ENCODE measurements at regions not wholly inside any gene's neighbourhood (a gene's known extent, or its start where the extent isn't known, plus 50 kb on each side); places are given as distances from the start of the nearest gene placed in this dataset.

DNA sequence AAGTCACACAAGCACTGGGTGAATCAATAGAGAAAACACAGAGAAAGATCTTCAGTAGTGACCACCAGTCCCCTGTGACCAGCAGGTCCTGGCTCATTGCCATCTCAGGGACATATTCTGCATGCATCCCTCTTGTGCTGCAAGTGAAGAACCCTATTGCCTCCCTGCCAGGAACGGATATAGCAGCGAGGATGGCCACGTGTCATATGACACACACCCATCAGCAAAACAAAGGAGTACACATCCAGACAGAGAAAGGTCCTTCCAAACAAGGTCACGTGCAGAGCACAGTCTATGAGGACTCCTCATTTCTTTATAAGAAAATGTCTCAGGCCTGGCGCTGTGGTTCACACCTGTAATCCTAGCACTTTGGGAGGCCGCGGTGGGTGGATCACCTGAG is 638.4 kb downstream of the FLRT2 start:
- no peak overlapping the region for H3K4me3 ChIP-seq (ENCODE audit: control insufficient read depth, low read depth, low read length)
- no peak for DNase-seq (ENCODE audit: low read depth)
- TF ChIP-seq CTCF (conservative IDR thresholded peaks at IDR 0.05; ENCODE audit: control insufficient read depth, insufficient read depth, low read depth, low read length) = no peak

DNA sequence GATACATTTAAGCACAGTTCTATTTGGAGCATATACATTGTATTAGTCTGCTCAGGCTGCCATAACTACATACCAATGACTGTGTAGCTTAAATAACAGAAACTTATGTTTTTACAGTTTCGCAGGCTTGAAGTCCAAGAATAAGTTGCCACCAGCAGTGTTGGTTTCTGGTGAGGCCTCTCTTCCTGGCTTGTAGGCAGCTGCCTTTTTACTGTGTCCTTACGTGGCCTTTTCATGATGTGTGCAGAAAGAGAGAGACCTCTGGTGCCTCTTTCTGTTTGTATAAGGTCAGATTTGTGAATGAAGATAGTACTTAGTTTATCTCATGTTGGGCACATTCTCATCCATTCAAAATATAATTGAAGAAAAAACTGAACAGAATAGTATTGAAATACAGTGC is 636.6 kb downstream of the FLRT2 start:
- no peak for DNase-seq (ENCODE audit: low read depth)
- no peak for TF ChIP-seq CTCF (conservative IDR thresholded peaks at IDR 0.05; ENCODE audit: control insufficient read depth, insufficient read depth, low read depth, low read length)
- H3K4me3 ChIP-seq (ENCODE audit: control insufficient read depth, low read depth, low read length) = no peak overlapping the region

GRCh38 chr14:86153480-86153879 is 623.5 kb downstream of the FLRT2 start:
- no peak for DNase-seq (ENCODE audit: low read depth)
- TF ChIP-seq CTCF (conservative IDR thresholded peaks at IDR 0.05; ENCODE audit: control insufficient read depth, insufficient read depth, low read depth, low read length) = no peak
- H3K4me3 ChIP-seq (ENCODE audit: control insufficient read depth, low read depth, low read length) = no peak overlapping the region

- TF ChIP-seq CTCF (conservative IDR thresholded peaks at IDR 0.05; ENCODE audit: control insufficient read depth, insufficient read depth, low read depth, low read length) = no peak
- DNase-seq (ENCODE audit: low read depth) = no peak
- H3K4me3 ChIP-seq (ENCODE audit: control insufficient read depth, low read depth, low read length) = no peak overlapping the region
Measured at GRCh38 chr14:86143248-86143647, 613.3 kb downstream of the FLRT2 start.

DNA sequence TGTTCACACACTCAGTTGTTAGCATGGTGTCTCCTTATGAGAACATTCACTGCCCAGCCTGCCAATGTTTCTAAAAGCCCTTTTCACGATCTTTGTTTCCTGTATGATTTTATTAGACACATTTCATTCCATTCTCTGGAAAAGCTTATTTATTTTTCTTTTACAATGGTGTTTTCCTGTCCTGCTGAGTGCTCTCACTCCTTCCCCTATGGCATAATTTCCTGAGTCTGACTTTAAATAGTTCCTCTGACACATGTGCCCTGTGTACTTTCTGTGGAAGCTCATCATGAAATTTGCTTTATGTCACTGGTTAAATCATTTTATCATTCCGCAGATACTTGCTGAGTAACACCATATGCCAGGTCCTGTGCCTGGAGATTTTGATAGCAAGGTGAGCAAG is 612.0 kb downstream of the FLRT2 start:
- DNase-seq (ENCODE audit: low read depth) = no peak
- no peak for TF ChIP-seq CTCF (conservative IDR thresholded peaks at IDR 0.05; ENCODE audit: control insufficient read depth, insufficient read depth, low read depth, low read length)
- no peak overlapping the region for H3K4me3 ChIP-seq (ENCODE audit: control insufficient read depth, low read depth, low read length)

DNA sequence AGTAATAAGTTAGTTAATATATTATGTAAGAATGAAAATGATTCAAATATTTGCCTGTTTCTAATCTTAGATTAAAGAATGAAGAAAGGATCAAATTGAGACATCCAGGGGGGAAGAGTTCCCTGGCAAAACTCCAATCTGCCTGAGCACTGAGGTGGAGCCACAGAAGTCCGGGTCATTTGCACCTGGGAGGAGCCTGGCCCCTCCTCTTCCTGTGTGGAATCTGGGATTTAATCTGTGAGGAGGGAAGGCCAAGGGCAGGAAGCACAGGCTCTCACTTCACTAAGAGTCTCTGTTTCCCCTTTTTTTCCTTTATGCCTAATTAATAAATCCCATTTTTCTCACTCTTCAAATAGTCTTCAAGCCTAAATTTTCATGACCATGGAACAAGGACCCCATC is 599.5 kb downstream of the FLRT2 start:
- no peak overlapping the region for H3K4me3 ChIP-seq (ENCODE audit: control insufficient read depth, low read depth, low read length)
- DNase-seq (ENCODE audit: low read depth) = no peak
- no peak for TF ChIP-seq CTCF (conservative IDR thresholded peaks at IDR 0.05; ENCODE audit: control insufficient read depth, insufficient read depth, low read depth, low read length)

DNA sequence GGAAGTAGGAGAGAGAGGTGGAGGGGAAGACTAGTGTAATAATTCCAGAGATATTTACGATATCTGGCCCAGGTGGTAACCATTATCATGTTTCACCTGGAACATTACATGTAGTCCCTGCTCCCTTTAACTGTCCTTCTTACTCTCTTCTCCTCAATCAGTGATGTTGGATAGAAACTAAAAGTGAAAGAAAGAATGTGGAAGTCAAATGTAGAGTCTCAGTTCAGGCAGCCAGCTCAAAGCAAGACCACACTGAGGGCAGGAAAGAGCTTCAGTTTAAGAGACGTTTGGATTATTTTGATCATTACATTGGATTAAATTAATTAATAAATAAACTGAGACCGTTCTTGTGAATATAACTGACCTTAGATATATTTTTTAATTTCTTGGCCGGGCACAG is 594.4 kb downstream of the FLRT2 start:
- no peak for DNase-seq (ENCODE audit: low read depth)

More for the DNA sequence above, 594.4 kb downstream of the FLRT2 start:
- TF ChIP-seq CTCF (conservative IDR thresholded peaks at IDR 0.05; ENCODE audit: control insufficient read depth, insufficient read depth, low read depth, low read length) = no peak
- no peak overlapping the region for H3K4me3 ChIP-seq (ENCODE audit: control insufficient read depth, low read depth, low read length)
